NCI-H2081 (cell line): ENCODE measurements at regions not wholly inside any gene's neighbourhood (a gene's known extent, or its start where the extent isn't known, plus 50 kb on each side); places are given as distances from the start of the nearest gene placed in this dataset.

ENCODE experiments used
- DNase-seq, 2 experiments: peaks; one replicate each; lab custom pipeline; 2025; lab: John Stamatoyannopoulos, UW

DNA sequence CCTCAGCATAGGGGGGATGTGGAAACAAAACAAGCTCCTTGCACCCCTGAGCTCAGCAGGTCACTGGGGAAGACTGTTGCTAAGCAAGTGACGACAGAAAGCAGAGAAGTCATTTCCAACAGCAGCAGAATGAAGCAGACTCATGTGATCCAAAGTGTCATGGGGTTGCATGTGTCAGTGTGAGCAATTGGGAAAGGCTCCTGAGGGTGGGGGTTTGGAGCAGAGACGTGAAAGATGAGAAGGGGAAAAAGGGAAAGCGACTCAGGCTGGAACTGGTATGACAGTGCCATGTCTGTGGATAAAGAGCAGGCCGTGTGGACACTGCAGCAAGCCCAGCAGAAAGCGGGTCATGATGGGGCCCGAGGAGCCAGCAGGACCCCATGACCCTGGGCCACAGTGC is 363.9 kb downstream of the PREX1 start:
- DNase-seq = no peak

DNA sequence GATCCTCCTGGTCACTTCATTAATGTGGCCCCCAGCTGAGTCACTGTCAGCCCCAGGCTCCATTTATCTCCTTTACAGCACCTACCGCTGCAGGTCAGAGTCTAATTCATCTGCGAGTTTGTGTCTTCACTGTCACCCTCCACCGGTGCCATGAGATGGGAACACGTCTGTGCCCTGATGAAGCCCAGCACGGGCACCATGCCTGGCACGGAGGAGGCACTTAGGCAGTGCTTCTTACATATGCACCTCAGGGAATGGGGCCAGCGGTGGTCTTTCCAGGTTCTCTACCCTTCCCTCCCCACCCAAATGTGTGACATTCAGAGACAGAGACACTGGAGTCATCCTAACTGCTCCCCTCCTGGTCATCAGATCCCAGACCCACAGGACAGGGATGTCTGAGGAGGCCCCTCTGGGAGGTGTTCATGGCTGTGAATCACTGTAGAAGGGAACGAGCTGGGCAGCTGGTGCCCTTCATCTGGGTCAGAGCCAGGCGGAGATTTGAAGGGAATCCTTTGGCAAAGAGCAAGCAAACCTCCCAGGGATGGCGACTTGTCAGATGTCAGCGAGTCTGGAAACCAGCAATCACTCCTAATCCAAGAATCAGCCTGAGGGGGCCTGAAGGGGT is 364.6 kb downstream of the PREX1 start:
- DNase-seq = no peak

DNA sequence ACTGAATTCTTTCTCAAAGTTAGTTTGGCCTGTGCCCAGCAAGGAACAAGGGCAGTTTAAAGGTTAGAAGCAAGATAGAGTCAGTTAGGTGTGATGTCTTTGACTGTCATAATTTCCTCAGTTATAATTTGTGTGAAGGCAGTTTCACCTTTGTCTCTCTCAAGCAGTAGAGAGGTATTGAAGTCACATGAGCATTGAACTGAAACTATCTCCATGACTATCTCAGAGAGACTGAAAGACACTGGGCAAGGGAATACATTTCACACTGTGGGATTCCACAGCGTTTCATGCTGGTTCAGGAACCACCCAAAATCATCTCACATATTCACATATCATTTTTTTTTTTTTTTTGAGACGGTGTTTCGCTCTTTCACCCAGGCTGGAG is 366.1 kb downstream of the PREX1 start:
- no peak for DNase-seq

- no peak for DNase-seq
Observed at GRCh38 chr20:48461091-48461734, 366.6 kb downstream of the PREX1 start.

- DNase-seq = no peak
Observed at GRCh38 chr20:48460681-48461080, 367.1 kb downstream of the PREX1 start.

DNA sequence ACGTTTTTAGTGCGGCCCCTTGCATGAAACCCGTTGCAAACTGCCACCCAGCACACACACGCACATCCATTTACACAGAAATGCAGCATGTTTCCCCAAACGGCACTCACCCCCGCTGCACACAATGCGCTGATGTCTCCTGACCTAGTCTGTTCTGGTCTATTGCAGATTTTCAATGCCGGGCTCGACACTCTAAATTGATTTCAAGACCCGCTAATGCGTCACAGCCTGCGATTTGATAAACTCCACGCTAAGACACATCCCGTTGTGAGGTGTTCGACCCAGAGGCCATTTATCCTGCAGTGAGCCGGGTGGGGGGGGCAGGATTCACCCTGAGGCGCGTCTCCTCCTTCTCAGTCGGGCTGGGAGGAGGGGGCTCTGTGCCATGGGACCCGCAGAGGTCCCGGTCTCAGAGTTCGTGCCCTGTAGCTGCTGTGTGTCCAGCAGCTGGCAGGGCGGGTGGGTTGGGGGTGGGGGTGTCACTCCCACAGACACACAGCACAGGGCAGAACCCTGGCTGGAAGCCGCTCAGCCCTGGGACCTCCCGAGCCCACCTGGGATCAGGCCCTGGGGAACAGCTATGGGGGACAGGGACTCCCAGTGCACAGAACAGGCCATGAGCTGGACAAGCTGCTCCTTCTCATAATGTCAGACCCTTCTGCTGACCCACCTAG is 367.9 kb downstream of the PREX1 start:
- DNase-seq = no peak

DNA sequence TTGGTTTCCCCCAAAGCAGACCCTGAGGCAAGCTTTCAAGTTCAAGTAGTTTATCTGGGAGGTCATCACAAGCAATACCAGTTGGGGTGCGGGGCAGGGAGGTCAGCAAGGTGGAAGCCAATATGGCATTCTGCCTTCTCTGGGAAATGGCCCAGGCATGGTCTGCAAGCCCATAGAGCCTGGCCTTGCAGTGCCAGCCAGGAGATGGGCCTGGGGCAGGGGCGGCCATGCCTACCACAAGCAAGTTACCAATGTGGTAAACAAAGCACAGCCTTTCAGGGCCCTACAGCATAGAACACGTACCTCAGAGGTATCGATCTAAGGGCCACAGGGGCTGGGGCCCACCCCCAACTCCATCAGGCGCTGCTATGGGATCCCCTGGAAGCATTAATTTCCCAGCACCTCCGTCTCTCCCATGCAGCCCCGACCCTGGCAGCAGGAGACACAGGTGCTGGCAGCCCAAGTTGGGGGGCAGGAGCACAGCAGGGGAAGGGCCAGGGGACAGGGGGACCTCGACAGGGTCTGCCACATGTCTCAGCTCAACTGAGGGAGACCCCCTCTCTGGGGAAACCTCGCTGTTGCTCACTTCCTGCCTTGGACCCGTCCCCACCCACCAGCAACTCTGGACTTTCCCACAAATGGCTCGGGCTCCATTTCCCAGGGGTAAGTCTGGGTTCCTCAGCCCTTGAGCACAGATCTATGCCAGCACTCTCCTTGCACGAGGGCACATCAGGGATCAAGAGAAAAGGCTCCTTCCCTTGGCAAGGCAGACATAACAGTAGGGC is 369.0 kb downstream of the PREX1 start:
- no peak for DNase-seq

- DNase-seq = no peak
Observed at GRCh38 chr20:48458003-48458377, 369.8 kb downstream of the PREX1 start.

DNA sequence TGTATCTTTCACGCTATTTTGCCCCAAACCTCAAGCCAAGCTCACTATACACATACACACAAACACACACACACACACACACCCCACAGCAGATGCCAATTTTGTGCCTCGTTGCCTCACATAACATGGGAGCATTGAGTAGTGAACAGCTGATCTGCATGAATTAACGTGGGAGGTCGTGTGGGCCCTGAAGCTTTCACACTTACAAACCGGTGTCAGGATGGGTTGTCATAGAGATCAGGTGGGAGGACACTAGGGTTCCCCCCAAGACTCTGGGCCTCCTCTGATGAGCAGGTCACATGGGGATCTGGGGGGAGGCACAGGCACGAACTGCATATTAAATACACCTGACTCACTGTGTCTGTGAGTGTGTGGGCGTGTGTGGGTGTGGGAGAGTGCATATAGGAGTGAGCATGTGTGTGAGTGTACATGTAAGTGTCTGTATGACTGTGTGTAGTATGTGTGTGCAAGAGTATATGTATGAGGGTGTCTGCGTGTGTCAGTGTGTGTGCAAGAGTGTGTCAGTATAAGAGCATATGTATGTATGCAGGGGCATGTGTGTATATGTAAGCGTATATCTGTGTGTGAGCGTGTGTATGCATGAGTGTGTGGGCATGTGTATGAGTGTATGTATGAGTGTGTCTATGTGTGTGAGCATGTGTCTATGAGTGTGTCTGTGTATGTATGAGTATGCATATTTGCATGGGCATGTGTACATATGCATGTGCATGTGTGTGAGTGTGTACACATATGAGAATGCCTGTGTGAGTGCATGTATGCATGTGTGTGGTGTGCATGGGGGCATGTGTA is 370.4 kb downstream of the PREX1 start:
- no peak for DNase-seq

DNA sequence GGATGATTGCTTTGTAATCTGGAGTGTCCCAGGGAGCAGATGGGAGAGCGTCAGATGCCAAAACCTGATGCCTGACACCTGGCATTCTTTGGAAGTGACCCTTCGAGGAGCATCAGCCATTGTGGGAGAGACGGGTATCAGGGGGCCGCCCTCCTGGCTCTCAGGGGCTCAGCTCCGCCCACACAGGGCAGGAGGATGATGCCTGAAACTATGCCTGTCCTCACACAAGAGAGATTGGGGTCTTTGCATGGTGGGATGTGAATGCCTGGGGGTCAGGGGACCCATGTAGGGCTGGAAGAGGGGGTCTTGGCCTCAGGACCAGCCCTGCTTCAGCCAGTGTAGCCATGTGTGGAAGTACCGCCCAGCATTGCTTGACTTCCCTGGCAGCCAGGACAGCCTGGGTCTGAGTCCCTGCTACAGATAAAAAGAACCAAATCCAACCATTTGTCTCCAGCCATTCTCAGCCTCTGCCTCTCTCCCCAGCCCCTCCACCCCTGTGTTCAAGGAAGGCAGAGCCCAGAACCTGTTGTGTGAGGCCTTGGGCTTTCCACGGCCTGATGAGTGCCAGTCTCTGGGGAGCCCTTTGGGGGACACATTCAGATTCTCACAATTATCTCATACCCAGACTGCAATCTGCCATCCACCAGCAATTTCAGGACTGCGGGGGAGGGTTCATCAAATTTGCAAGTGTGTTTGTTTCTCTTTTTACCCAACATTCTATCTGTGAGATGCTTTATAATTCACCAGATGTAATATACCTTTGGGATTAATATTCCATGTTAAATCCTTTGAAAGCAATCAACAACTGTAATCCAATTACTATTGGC is 371.2 kb downstream of the PREX1 start:
- DNase-seq = no peak

GRCh38 chr20:48455651-48456365 is 372.0 kb downstream of the PREX1 start:
- DNase-seq = no peak

DNA sequence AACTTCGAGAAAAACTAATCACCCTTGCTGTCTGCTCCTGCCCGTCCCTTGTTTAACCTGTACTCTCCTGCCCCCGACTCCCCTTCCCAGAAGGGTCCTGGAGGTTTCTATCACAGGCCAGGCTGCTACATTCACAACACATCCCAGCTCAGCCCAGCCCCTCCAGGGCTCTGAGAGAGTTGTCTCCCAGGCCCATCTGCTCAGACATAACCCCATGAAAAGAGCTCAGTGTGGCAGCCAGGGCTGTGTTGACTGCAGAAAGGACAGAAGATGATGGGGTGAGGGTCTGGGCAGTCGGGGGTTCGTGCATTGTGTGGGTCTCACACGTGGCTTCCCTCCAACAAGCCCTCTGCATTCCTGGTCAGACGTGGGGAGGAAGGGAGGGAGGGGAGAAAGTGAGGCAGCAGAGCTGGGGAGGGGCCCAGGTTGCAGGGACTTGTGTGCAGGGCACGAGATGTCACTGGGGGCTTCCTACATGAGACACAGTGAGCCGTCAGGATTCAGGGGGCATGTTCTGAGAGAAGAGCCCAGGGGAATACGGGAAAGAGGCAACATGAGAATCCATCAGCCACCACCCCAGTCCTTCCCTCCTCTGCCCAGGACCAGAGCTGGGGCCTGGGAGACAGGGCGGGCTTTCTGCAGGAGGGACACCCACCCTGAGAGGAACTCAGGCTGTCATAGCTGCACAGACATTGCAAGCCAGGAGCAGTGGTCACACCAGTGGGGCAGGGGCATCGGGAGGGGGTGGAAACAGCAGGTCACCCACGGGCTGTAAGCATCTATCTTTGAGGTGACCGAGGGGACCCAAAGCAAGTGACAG is 372.9 kb downstream of the PREX1 start:
- DNase-seq = no peak

GRCh38 chr20:48453477-48454093 is 374.2 kb downstream of the PREX1 start:
- DNase-seq = no peak

GRCh38 chr20:48451401-48451800 is 376.4 kb downstream of the PREX1 start:
- DNase-seq = no peak

DNA sequence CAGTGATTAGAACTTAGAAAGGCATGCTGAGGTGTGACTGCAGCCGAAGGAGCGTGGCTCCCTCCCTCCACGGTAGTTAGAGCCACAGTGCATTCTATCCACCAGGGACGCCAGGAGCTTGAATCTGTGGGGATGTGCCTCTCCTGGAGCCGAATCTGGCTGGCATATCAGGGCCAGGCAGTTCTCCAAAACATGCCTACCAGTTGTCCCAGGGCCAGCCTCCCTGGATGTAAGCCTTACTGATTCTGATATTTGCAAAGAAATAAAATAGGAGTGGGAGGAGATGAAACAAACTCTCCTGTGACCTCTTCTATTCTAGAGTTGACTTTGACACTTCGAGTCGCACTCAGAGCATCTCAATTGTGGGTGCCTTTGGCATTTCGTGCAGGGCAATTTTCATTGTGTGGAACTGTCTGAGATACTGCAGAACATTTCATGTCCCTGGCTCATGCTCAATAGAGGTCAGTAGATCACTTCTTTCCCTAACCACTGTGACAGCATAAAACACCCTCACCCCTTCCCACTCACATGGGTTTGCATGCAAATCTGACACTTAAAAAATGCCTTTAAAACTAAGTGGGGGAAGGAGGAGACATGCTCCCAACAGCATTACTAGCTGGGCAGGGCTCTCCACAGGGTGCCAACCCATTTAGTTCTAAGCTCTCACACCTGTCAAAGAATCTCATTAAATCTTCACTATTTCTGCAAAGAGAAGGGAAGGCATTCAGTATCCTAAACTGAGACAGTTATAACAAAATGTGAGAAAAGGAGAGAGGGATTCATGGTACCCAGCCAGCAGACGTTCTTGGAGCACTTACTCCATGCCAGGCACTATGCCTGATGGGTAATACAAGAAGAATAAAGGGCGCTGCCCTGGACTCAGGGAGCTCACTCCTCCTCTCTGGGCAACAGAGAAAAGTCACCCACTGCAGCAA is 378.9 kb downstream of the PREX1 start:
- no peak for DNase-seq

GRCh38 chr20:48447456-48447855 is 380.3 kb downstream of the PREX1 start:
- DNase-seq = no peak

GRCh38 chr20:48445827-48446226 is 382.0 kb downstream of the PREX1 start:
- no peak for DNase-seq

DNA sequence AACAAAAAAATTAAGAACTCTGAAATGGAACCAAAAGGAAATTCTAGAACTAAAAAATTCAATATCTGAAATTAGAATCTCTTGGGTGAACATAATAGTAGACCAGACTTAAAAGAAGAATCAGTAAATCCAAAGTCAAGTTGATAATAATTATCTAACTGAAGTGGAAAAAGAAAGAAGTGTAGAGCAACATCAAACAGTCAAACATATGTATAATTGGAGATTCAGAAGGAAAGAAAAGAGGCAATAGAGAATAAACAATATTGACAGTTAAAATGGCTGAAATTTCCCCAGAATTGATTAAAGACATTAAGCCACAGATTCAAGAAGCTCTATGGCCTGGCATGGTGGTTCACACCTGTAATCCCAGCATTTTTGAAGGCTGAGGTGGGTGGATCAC is 383.6 kb downstream of the PREX1 start:
- DNase-seq = no peak
